ENCODE measurements at regions not wholly inside any gene's neighbourhood (a gene's known extent, or its start where the extent isn't known, plus 50 kb on each side); places are given as distances from the start of the nearest gene placed in this dataset.
"Not testable (repeated sequence)": the region's sequence is repeated elsewhere in the genome, so short reads cannot be mapped to it uniquely, and the experiment has no call there.

- TF ChIP-seq ZNF174 (CRISPR knock-in tag; IDR thresholded peaks at IDR 0.05); POLR2AphosphoS5 (IDR thresholded peaks at IDR 0.05; ENCODE audit: control insufficient read depth, insufficient read depth, low read depth, low read length); RBBP5 (IDR thresholded peaks at IDR 0.05; ENCODE audit: borderline replicate concordance, insufficient read depth, low read length, poor library complexity, severe bottlenecking); HOMEZ (CRISPR knock-in tag; IDR thresholded peaks at IDR 0.05); SIX5 (IDR thresholded peaks at IDR 0.05; ENCODE audit: borderline replicate concordance in 1 of 2, insufficient read depth in 1 of 2, low read depth in 1 of 2, low read length in 2 of 2); CTCF (IDR thresholded peaks at IDR 0.05 in 2 of 3, conservative IDR thresholded peaks at IDR 0.05 in 1 of 3; ENCODE audit: insufficient read depth in 2 of 3, low read depth in 1 of 3, low read length in 3 of 3); POLR2A (conservative IDR thresholded peaks at IDR 0.05); E2F6 (IDR thresholded peaks at IDR 0.05; ENCODE audit: borderline replicate concordance in 1 of 2, extremely low read depth in 1 of 2, insufficient read depth in 1 of 2, insufficient read length in 1 of 2, low read depth in 1 of 2, low read length in 1 of 2, poor library complexity in 1 of 2, severe bottlenecking in 1 of 2); ILK (tag; IDR thresholded peaks at IDR 0.05; ENCODE audit: borderline replicate concordance, low read depth): not testable (repeated sequence)
Measured at GRCh38 chr9:40169204-40169603, 813.7 kb downstream of the SPATA31A1 start.

All from K562 (cell line).